Stomach (tissue), 8 donors: ENCODE measurements at regions not wholly inside any gene's neighbourhood (a gene's known extent, or its start where the extent isn't known, plus 50 kb on each side); places are given as distances from the start of the nearest gene placed in this dataset.

Experiments used
- DNase-seq, 2 donors: peaks; one replicate each; pipeline versions ENCODE4 v3.0.0 to v3.0.0-alpha.2; 2013 to 2019
- H3K27ac ChIP-seq, 5 donors: fragments of 200-600 bp in 4 of 5; sonication (generic) in 4 of 5; one replicate each; pipeline ENCODE4 v1.5.1; 2013 to 2019; ENCODE audit warnings: mild to moderate bottlenecking in 1 of 5, moderate library complexity in 1 of 5
- H3K27me3 ChIP-seq, 3 donors: fragments of 200-600 bp; sonication (generic); one replicate each; pipeline ENCODE4 v1.5.1; 2017 to 2019; ENCODE audit warnings: mixed run types in 1 of 3
- H3K36me3 ChIP-seq, 4 donors: fragments of 200-600 bp; sonication (generic); 1 replicate in 3 of 4; 2 replicates in 1 of 4; pipeline ENCODE4 v1.5.1; 2016 to 2019
- H3K4me1 ChIP-seq, 4 donors: fragments of 200-600 bp; sonication (generic); one replicate each; pipeline ENCODE4 v1.5.1; 2016 to 2019
- H3K4me3 ChIP-seq, 4 donors: fragments of 200-600 bp; sonication (generic) in 3 of 4; one replicate each; pipeline ENCODE4 v1.5.1; 2016 to 2019; ENCODE audit warnings: mild to moderate bottlenecking in 1 of 4
- H3K9me3 ChIP-seq, 4 donors: fragments of 200-600 bp; sonication (generic); one replicate each; pipeline ENCODE4 v1.5.1; 2016 to 2019
- EP300 ChIP-seq: sonication (generic); formaldehyde crosslinking; IDR thresholded peaks from one replicate; pipeline ENCODE4 v1.6.1; 2017; ENCODE audit warnings: antibody characterized with exemption
- POLR2A ChIP-seq, 4 donors: fragments of 450-650 bp; IDR thresholded peaks; one replicate each; pipeline ENCODE4 v1.6.1; 2016; ENCODE audit warnings: antibody characterized with exemption in 4 of 4, control low read depth in 2 of 4, mild to moderate bottlenecking in 1 of 4, moderate library complexity in 1 of 4
- POLR2AphosphoS5 ChIP-seq, 3 donors: sonication (generic); formaldehyde crosslinking; IDR thresholded peaks; one replicate each; pipeline ENCODE4 v1.6.1; 2016; ENCODE audit warnings: antibody characterized with exemption in 3 of 3
- WGBS, 5 donors: extraction: QIAGEN DNeasy Blood & Tissue Kit in 3 of 5; methylation state at CpG; one replicate each; pipeline versions ENCODE4 v1.1.5 to v1.1.7; 2013 to 2018; 5-methylcytosine and 5-hydroxymethylcytosine counted together
- intact Hi-C: fragments of 100-400 bp; cut with DNase I; formaldehyde crosslinking; loops from one replicate; pipeline ENCODE4 v1.15.1; 2023; ENCODE audit warnings: low total_unique reads
- TF ChIP-seq, protein P1 (sequence below), 7 experiments: fragments of 450-650 bp in 4 of 7; fragments of 200-600 bp in 3 of 7; sonication (generic) in 3 of 7; IDR thresholded peaks; one replicate each; pipeline ENCODE4 v1.5.1; 2016 to 2019; ENCODE audit warnings: antibody characterized with exemption in 7 of 7, control low read depth in 2 of 7, mild to moderate bottlenecking in 1 of 7
- donor health status: healthy with polysubstance abuse.
- donor health status: Bipolar disorder and iron deficiency.
- donor health status: healthy.

DNA sequence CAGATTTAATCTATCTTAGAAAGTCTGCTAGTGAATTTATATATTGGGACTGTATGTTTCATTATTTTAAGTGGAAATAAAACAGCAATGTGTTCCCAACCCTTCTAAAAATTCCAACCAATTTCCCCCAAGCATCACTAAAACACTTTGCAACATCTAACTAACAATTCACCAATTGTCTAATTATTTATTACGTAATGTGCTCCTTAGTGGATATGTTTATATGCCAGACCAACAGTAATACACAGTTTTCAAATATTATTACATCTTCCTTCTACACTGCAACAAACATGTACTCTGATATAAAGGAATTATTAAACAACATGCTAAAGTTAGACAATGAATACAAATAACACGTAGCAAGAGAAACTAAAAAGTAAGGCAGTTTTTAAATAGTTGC, 262.6 kb upstream of the THBS1 start:
- no peak for DNase-seq
- Histone ChIP-seq H3K4me3 (no peak overlapping the region), H3K27ac (peak overlapping the region in 2 of 5 donors; percentile 46 to 67), H3K4me1 (peaks cover 0 to 9% (median 3%) of the 10 kb centered on the region in 4 donors), H3K27me3 (no peaks in the 10 kb centered on the region), H3K36me3 (no peaks in the 10 kb centered on the region), H3K9me3 (peaks cover 3 to 9% (median 8%) of the 10 kb centered on the region in 4 donors)
- TF ChIP-seq POLR2A (IDR thresholded peaks at IDR 0.05), result no peak
- TF ChIP-seq EP300, result no peak
- TF ChIP-seq POLR2AphosphoS5 (IDR thresholded peaks at IDR 0.05), result no peak
- TF ChIP-seq, protein P1, sequence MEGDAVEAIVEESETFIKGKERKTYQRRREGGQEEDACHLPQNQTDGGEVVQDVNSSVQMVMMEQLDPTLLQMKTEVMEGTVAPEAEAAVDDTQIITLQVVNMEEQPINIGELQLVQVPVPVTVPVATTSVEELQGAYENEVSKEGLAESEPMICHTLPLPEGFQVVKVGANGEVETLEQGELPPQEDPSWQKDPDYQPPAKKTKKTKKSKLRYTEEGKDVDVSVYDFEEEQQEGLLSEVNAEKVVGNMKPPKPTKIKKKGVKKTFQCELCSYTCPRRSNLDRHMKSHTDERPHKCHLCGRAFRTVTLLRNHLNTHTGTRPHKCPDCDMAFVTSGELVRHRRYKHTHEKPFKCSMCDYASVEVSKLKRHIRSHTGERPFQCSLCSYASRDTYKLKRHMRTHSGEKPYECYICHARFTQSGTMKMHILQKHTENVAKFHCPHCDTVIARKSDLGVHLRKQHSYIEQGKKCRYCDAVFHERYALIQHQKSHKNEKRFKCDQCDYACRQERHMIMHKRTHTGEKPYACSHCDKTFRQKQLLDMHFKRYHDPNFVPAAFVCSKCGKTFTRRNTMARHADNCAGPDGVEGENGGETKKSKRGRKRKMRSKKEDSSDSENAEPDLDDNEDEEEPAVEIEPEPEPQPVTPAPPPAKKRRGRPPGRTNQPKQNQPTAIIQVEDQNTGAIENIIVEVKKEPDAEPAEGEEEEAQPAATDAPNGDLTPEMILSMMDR (IDR thresholded peaks at IDR 0.05), result no peak
- 72 to 89% (median 79%) methylated on average over 2 of the region's 2 CpGs for WGBS, 5 donors
- intact Hi-C loops, result no loop called here

DNA sequence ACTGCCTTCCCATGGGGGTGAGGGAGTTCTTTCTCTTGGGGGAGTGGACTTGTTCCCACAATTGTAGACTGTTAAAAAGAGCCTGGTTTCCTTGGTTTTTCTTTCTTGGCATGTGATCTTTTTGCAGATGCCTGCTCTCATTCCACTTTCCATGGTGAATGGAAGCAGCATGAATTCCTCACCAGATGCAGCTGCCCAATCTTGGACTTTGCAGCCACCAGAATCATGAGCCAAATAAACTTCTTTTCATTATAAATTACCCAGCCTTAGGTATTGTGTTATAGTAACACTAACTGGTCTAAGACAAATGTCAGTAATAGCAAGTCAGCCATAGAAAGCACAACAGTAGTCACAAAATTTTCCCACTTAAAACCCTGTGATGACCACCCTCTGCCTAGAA, 260.5 kb upstream of the THBS1 start:
- Histone ChIP-seq H3K9me3 (peaks cover 3 to 9% (median 8%) of the 10 kb centered on the region in 4 donors), H3K27me3 (no peaks in the 10 kb centered on the region), H3K36me3 (no peaks in the 10 kb centered on the region), H3K27ac (no peak overlapping the region), H3K4me1 (no peaks in the 10 kb centered on the region), H3K4me3 (no peak overlapping the region)
- TF ChIP-seq, protein P1 (IDR thresholded peaks at IDR 0.05), result no peak
- TF ChIP-seq POLR2A (IDR thresholded peaks at IDR 0.05), result no peak
- no peak for TF ChIP-seq POLR2AphosphoS5 (IDR thresholded peaks at IDR 0.05)
- no peak for TF ChIP-seq EP300
- DNase-seq, result no peak
- intact Hi-C loops, result no loop called here

DNA sequence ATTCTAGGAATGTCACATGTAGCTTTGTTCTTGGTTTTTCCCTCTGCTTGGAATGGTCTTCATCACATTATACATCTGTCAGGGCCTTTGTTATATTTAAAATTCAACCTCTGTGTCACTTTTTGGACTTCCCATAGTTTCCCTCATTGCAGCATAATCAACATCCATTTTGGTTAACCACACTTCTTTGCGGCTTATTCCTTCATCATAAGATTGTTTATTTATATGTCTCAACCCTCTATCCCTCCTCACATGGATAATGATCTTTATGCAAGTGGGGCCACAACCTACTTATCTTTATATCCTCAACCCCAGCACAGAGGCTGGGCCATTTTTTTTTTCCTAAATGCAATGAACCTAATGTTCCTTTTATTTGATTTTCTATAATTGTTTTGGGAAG, 260.0 kb upstream of the THBS1 start:
- intact Hi-C loops, result no loop called here
- Histone ChIP-seq H3K27ac (no peak overlapping the region), H3K36me3 (no peaks in the 10 kb centered on the region), H3K27me3 (no peaks in the 10 kb centered on the region), H3K9me3 (peaks cover 3 to 9% (median 8%) of the 10 kb centered on the region in 4 donors), H3K4me3 (no peak overlapping the region), H3K4me1 (no peaks in the 10 kb centered on the region)
- DNase-seq, result no peak
- WGBS, 5 donors, result 95 to 100% (median 97%) methylated on average over 1 of the region's 1 CpG
- TF ChIP-seq POLR2AphosphoS5 (IDR thresholded peaks at IDR 0.05) (no peak), EP300 (no peak), POLR2A (IDR thresholded peaks at IDR 0.05) (no peak)
- TF ChIP-seq, protein P1 (IDR thresholded peaks at IDR 0.05), result no peak

DNA sequence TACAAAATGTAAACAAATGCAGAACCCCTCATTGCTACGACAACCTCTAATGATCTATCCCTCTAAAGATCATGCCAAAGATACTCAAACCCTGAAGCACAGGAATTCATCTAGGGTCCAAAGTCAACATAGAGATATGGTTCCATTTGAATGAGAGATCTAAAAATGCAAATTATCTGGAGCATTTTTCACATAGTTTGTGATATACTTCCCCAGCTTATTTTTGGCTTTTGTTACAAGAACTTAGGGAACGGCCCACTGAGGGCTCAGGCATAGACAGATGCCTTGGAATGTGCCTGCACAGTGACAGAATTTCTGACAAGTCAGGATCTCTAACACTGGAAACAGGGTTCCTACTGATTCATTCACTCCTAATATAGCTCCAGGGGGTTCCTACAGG, 258.9 kb upstream of the THBS1 start:
- WGBS, 5 donors, result 79 to 91% (median 86%) methylated on average over 2 of the region's 2 CpGs

More for the DNA sequence above, 258.9 kb upstream of the THBS1 start:
- DNase-seq, result no peak
- Histone ChIP-seq H3K27ac (no peak overlapping the region), H3K9me3 (peaks cover 3 to 9% (median 8%) of the 10 kb centered on the region in 4 donors), H3K4me1 (no peaks in the 10 kb centered on the region), H3K4me3 (no peak overlapping the region), H3K36me3 (no peaks in the 10 kb centered on the region), H3K27me3 (no peaks in the 10 kb centered on the region)
- intact Hi-C loops, result no loop called here
- TF ChIP-seq POLR2AphosphoS5 (IDR thresholded peaks at IDR 0.05), result no peak
- TF ChIP-seq EP300, result no peak
- TF ChIP-seq POLR2A (IDR thresholded peaks at IDR 0.05), result no peak
- TF ChIP-seq, protein P1 (IDR thresholded peaks at IDR 0.05), result no peak
